ENCODE measurements at regions not wholly inside any gene's neighbourhood (a gene's known extent, or its start where the extent isn't known, plus 50 kb on each side); places are given as distances from the start of the nearest gene placed in this dataset.

DNA sequence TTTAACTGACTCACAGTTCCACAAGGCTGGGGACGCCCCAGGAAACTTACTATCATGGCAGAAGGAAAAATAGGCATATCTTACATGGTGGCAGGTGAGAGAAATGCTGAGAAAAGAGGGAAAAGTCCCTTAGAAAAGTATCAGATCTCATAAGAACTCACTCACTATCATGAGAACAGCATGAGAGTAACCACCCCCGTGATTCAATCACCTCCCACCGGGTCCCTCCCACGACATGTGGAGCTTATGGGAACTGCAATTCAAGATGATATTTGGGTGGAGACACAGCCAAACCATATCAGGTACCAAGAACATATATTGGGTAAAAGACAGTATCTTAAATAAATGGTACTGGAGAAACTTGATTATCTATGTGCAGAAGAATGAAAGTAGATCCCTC, 100.3 kb upstream of the FAR2 start:
- TF ChIP-seq FOXM1 (IDR thresholded peaks at IDR 0.05; ENCODE audit: borderline replicate concordance, low read depth): no peak
- no peak for TF ChIP-seq CEBPB (IDR thresholded peaks at IDR 0.05)
- TF ChIP-seq EP300 (IDR thresholded peaks at IDR 0.05; ENCODE audit: borderline replicate concordance): no peak
- TF ChIP-seq, protein P1, sequence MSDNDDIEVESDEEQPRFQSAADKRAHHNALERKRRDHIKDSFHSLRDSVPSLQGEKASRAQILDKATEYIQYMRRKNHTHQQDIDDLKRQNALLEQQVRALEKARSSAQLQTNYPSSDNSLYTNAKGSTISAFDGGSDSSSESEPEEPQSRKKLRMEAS (IDR thresholded peaks at IDR 0.05): no peak
- TF ChIP-seq CREB1 (IDR thresholded peaks at IDR 0.05; ENCODE audit: low read depth): no peak
- no peak for TF ChIP-seq ZBTB7A (IDR thresholded peaks at IDR 0.05; ENCODE audit: low read depth)
- TF ChIP-seq, protein P2, sequence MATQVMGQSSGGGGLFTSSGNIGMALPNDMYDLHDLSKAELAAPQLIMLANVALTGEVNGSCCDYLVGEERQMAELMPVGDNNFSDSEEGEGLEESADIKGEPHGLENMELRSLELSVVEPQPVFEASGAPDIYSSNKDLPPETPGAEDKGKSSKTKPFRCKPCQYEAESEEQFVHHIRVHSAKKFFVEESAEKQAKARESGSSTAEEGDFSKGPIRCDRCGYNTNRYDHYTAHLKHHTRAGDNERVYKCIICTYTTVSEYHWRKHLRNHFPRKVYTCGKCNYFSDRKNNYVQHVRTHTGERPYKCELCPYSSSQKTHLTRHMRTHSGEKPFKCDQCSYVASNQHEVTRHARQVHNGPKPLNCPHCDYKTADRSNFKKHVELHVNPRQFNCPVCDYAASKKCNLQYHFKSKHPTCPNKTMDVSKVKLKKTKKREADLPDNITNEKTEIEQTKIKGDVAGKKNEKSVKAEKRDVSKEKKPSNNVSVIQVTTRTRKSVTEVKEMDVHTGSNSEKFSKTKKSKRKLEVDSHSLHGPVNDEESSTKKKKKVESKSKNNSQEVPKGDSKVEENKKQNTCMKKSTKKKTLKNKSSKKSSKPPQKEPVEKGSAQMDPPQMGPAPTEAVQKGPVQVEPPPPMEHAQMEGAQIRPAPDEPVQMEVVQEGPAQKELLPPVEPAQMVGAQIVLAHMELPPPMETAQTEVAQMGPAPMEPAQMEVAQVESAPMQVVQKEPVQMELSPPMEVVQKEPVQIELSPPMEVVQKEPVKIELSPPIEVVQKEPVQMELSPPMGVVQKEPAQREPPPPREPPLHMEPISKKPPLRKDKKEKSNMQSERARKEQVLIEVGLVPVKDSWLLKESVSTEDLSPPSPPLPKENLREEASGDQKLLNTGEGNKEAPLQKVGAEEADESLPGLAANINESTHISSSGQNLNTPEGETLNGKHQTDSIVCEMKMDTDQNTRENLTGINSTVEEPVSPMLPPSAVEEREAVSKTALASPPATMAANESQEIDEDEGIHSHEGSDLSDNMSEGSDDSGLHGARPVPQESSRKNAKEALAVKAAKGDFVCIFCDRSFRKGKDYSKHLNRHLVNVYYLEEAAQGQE (IDR thresholded peaks at IDR 0.05; ENCODE audit: low read depth): no peak
- no peak for TF ChIP-seq YY1 (IDR thresholded peaks at IDR 0.05; ENCODE audit: low read depth)
- TF ChIP-seq TEAD4 (IDR thresholded peaks at IDR 0.05): no peak
- TF ChIP-seq TAF1 (IDR thresholded peaks at IDR 0.05; ENCODE audit: low read depth): no peak
- no peak for TF ChIP-seq TCF12 (IDR thresholded peaks at IDR 0.05; ENCODE audit: low read depth)
- no peak for TF ChIP-seq RAD21 (IDR thresholded peaks at IDR 0.05; ENCODE audit: low read depth)
- TF ChIP-seq NFIC (IDR thresholded peaks at IDR 0.05): no peak

Measured in Ishikawa (cell line).